Immature natural killer cell (primary cell): ENCODE measurements at regions not wholly inside any gene's neighbourhood (a gene's known extent, or its start where the extent isn't known, plus 50 kb on each side); places are given as distances from the start of the nearest gene placed in this dataset.

Experiments
- DNase-seq, 3 donors: peaks; one replicate each; pipeline ENCODE4 v3.0.0; 2022; ENCODE audit warnings: mixed read lengths in 1 of 3
- H3K27ac Mint-ChIP-seq, 6 donors: one replicate each; pipeline ENCODE4 v1.8.0; 2020; ENCODE audit warnings: mixed read lengths in 6 of 6, mild to moderate bottlenecking in 5 of 6, inconsistent platforms in 4 of 6, moderate library complexity in 3 of 6
- H3K27me3 Mint-ChIP-seq, 3 donors: one replicate each; pipeline ENCODE4 v1.8.0; 2020 to 2021; ENCODE audit warnings: low read depth in 3 of 3, mild to moderate bottlenecking in 3 of 3, mixed read lengths in 3 of 3, moderate library complexity in 3 of 3, inconsistent platforms in 1 of 3
- H3K36me3 Mint-ChIP-seq, 3 donors: one replicate each; pipeline ENCODE4 v1.8.0; 2020; ENCODE audit warnings: mixed read lengths in 3 of 3, inconsistent platforms in 2 of 3, mild to moderate bottlenecking in 2 of 3
- H3K4me1 Mint-ChIP-seq, 2 donors: one replicate each; pipeline ENCODE4 v1.8.0; 2020; ENCODE audit warnings: inconsistent platforms in 2 of 2, mild to moderate bottlenecking in 2 of 2, mixed read lengths in 2 of 2, moderate library complexity in 1 of 2
- H3K4me3 Mint-ChIP-seq, 5 donors: one replicate each; pipeline ENCODE4 v1.8.0; 2020; ENCODE audit warnings: mild to moderate bottlenecking in 5 of 5, mixed read lengths in 5 of 5, inconsistent platforms in 3 of 5, moderate library complexity in 3 of 5
- H3K9me3 Mint-ChIP-seq, 6 donors: one replicate each; pipeline ENCODE4 v1.8.0; 2020; ENCODE audit warnings: mild to moderate bottlenecking in 6 of 6, mixed read lengths in 6 of 6, inconsistent platforms in 4 of 6, moderate library complexity in 3 of 6

DNA sequence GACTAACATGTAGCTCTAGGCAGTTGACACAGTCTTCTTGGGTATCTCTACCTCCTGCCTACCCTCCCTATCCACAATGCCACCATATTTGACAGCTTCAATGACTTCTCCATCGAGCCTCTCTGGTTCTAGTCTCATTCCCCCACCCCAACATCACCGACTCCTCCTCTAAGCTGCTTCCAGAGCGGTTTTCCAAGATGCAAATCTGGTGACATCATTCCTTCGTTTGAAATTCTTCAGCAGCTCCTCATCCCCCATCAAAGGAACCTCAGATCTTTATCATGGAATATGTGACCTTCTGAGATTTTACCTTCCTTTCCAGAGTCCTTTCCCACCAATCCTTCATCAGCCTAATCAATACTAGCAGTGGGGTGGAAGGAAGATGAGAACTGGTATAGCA is 352.4 kb upstream of the RUNX1 start:
- Mint-ChIP-seq H3K4me1 (no peaks in the 10 kb centered on the region), H3K27me3 (peaks cover 0 to 5% (median 5%) of the 10 kb centered on the region in 3 donors), H3K27ac (peak overlapping the region in 1 of 6 donors; percentile 45), H3K36me3 (no peaks in the 10 kb centered on the region), H3K9me3 (no peaks in the 10 kb centered on the region), H3K4me3 (no peak overlapping the region)
- DNase-seq = no peak

DNA sequence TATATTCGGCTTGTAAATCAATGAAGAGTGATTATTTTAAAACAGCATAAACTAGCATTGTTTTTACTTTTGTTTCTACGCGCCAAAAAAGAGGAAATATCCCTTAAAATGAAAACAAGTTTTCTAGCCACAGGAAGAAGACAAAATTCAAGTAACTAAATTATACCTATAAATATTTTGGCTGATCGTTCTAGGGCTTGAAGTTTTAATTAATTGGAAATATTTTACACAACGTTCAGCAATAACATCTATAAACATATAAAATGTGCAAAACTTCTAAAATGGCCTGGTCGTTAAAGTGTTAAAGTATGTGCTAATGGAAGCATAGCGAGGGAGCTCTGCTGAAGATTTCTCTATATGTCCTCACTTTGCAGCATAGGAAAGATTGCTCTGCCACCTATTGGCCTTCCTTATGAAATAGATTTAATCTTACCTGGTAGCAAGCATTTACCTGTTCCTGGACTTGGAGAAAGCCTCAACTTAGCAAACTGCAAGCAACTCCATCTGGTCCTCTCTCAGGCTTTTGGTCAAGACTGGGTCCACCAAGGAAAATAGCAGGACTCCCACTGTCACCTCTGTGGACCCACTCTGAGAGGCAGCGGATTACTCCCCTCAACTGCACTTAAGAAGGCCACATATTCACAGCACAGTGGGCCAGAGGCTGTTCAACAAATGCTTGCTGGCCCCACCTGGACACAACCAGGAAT is 351.3 kb upstream of the RUNX1 start:
- Mint-ChIP-seq H3K27me3 (peaks cover 0 to 10% (median 5%) of the 10 kb centered on the region in 3 donors), H3K4me3 (no peak overlapping the region), H3K27ac (no peak overlapping the region), H3K9me3 (no peaks in the 10 kb centered on the region), H3K4me1 (no peaks in the 10 kb centered on the region), H3K36me3 (no peaks in the 10 kb centered on the region)
- peak; percentile 44 to 60 (median 55) for DNase-seq

GRCh38 chr21:35399706-35400105 is 350.6 kb upstream of the RUNX1 start:
- no peak overlapping the region for H3K27ac Mint-ChIP-seq
- H3K4me3 Mint-ChIP-seq = no peak overlapping the region
- H3K27me3 Mint-ChIP-seq = peaks cover 0 to 5% (median 3%) of the 10 kb centered on the region in 3 donors
- no peak for DNase-seq
- H3K4me1 Mint-ChIP-seq = no peaks in the 10 kb centered on the region
- no peaks in the 10 kb centered on the region for H3K36me3 Mint-ChIP-seq
- H3K9me3 Mint-ChIP-seq = no peaks in the 10 kb centered on the region

GRCh38 chr21:35399002-35399530 is 350.0 kb upstream of the RUNX1 start:
- no peak for DNase-seq
- Mint-ChIP-seq H3K4me3 (no peak overlapping the region), H3K27ac (no peak overlapping the region), H3K36me3 (no peaks in the 10 kb centered on the region), H3K4me1 (no peaks in the 10 kb centered on the region), H3K9me3 (no peaks in the 10 kb centered on the region), H3K27me3 (peaks cover 0 to 5% (median 0%) of the 10 kb centered on the region in 3 donors)

DNA sequence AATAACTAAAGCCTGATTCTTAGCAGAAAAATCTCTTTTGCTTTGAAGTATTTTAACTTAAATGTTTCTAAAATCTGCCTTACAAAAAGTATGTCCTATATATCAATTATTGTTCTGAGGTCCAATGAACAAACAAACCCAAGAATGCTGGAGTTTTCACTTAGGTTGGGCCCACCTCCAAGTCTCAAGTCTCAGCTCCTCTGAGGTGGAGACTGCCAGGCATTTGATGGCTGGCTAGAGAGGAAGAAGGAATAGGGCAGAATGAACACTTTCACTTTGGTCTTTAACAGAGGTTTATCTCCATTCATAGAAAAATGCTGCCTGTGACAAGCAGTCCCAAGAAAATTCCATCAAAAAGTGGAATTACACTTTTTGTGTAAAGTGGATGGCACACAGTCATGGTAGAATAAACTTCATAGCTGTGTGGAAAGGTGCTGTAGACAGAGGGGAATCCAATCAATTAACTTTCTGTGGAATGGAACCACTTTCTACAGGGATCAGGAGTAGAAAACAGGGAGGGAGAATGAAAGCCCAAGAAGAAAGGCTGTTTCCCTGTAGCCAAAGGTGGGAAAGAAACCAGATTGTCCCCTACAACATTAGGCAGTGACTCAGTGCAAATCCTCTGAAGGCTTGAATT is 349.4 kb upstream of the RUNX1 start:
- no peak for DNase-seq
- H3K36me3 Mint-ChIP-seq = no peaks in the 10 kb centered on the region
- H3K4me3 Mint-ChIP-seq = no peak overlapping the region
- H3K9me3 Mint-ChIP-seq = no peaks in the 10 kb centered on the region
- no peaks in the 10 kb centered on the region for H3K4me1 Mint-ChIP-seq
- no peak overlapping the region for H3K27ac Mint-ChIP-seq
- H3K27me3 Mint-ChIP-seq = peaks cover 0 to 7% (median 0%) of the 10 kb centered on the region in 3 donors

DNA sequence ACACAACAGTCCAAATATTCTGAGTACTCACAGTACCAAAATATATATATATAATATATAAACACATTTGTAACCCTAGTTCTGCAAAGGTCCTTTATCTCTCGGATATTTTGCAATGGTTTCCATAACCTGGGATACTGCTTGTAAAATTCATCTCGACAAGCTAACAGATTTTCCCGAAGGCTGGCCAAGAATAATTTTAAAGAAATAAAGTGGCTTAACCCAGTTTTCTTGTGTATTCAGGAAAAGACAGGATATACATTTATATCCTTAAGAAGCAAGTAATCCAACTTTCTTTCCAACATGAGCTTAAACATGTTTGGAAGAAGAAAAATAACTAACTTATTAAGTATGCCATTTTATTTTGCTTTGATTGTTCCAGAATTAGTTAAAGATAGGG is 348.7 kb upstream of the RUNX1 start:
- Mint-ChIP-seq H3K27me3 (peaks cover 0 to 7% (median 0%) of the 10 kb centered on the region in 3 donors), H3K4me3 (no peak overlapping the region), H3K9me3 (no peaks in the 10 kb centered on the region), H3K36me3 (no peaks in the 10 kb centered on the region), H3K4me1 (no peaks in the 10 kb centered on the region), H3K27ac (no peak overlapping the region)
- no peak for DNase-seq

GRCh38 chr21:35396655-35397054 is 347.6 kb upstream of the RUNX1 start:
- DNase-seq = no peak
- no peak overlapping the region for H3K4me3 Mint-ChIP-seq
- peaks cover 0 to 7% (median 0%) of the 10 kb centered on the region in 3 donors for H3K27me3 Mint-ChIP-seq
- no peaks in the 10 kb centered on the region for H3K4me1 Mint-ChIP-seq
- no peaks in the 10 kb centered on the region for H3K36me3 Mint-ChIP-seq
- H3K27ac Mint-ChIP-seq = no peak overlapping the region
- no peaks in the 10 kb centered on the region for H3K9me3 Mint-ChIP-seq

- Mint-ChIP-seq H3K4me3 (no peak overlapping the region), H3K9me3 (no peaks in the 10 kb centered on the region), H3K27ac (no peak overlapping the region), H3K27me3 (peaks cover 0 to 7% (median 0%) of the 10 kb centered on the region in 3 donors), H3K4me1 (no peaks in the 10 kb centered on the region), H3K36me3 (peaks cover 0 to 6% (median 0%) of the 10 kb centered on the region in 3 donors)
- DNase-seq = no peak
These were observed 346.6 kb upstream of the RUNX1 start for GRCh38 chr21:35395728-35396127.

GRCh38 chr21:35394634-35395369 is 345.7 kb upstream of the RUNX1 start:
- no peaks in the 10 kb centered on the region for H3K9me3 Mint-ChIP-seq
- peaks cover 0 to 7% (median 0%) of the 10 kb centered on the region in 3 donors for H3K27me3 Mint-ChIP-seq
- no peaks in the 10 kb centered on the region for H3K4me1 Mint-ChIP-seq
- no peak overlapping the region for H3K4me3 Mint-ChIP-seq
- peak in 2 of 3 donors; percentile 4 to 6 for DNase-seq
- peaks cover 0 to 6% (median 0%) of the 10 kb centered on the region in 3 donors for H3K36me3 Mint-ChIP-seq
- H3K27ac Mint-ChIP-seq = no peak overlapping the region

DNA sequence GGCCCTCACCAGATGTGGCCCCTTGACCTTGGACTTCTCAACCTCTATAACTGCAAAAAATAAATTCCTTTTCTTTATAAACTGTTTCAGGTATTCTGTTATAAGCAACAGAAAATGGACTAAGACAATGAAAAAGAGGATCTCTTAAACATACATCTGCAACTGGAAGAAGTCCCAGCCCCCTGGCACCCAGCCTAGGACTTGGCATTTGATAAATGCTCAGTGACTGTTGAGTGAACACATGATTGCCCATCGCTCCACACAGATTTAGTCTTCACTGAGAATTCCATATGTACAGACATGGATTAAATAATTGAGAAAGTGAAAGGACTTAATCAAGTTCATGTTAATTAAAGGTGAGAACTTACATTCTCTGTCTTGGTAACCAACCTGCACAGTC is 344.9 kb upstream of the RUNX1 start:
- peaks cover 0 to 6% (median 0%) of the 10 kb centered on the region in 3 donors for H3K36me3 Mint-ChIP-seq
- H3K4me1 Mint-ChIP-seq = no peaks in the 10 kb centered on the region
- H3K27ac Mint-ChIP-seq = peak overlapping the region in 1 of 6 donors; percentile 63
- no peak overlapping the region for H3K4me3 Mint-ChIP-seq
- H3K27me3 Mint-ChIP-seq = peaks cover 0 to 7% (median 0%) of the 10 kb centered on the region in 3 donors
- no peak for DNase-seq
- H3K9me3 Mint-ChIP-seq = no peaks in the 10 kb centered on the region

DNA sequence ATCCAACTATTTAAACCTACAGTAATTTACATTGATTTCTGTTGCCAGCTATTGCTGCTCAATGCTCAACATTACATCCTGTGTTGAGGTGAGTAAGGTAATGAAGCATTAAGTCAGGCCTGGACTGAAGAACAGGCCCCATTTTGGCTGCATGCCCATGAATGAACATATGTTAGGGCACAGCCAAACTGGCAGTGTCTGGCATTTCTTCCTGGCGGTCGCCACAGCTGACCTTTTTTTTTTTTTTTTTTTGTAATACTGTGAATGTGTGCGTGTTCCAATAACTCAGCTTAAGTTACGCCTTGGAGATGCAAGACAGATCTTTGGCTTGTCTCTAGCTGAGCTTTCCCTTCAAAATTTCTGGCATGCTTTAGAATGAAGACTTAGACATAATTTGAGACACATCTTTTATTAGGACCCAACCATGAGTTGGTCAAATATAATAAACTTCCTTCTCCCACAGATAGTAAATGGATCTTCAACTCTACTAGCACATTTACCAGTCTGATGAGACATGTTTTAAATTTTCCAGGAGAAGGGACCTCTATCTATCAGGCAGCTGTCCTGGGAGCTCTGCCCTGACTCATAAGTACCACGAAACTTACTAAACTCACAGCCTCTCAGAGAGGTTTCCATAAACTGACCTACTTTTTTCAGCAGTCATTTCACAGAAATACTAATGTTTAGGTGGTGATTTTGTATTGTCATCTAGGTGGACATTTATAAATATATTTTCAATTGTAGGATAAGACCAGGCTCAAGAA is 341.1 kb upstream of the RUNX1 start:
- H3K4me3 Mint-ChIP-seq = no peak overlapping the region

DNA sequence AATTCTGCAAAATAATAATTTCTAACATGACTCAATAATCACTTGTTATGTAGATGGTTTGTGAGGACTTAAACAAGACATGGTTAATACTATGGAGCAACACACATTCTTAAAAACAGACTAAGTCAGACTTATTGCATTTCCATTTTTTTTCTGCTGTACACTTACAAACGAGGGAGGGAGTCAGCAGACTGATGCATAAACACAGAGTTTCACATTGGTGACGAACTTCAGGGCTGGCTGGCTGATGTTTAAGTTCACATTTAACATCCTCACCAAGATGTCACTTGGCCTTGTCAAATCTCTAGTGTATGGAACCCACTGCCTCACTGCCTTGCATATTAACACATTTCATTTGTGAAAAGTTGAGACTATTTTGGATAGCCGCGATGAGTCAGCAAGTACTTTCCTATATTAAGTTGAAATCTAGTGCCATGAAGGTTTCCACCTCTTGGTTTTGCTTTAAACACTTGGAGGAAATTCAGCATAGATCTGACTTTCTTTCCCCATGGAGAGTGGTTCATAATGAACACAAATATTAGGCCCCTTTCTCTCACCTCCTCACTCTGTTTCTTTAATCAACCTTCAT is 337.5 kb upstream of the RUNX1 start:
- H3K9me3 Mint-ChIP-seq = peaks cover 0 to 6% (median 0%) of the 10 kb centered on the region in 6 donors
- DNase-seq = no peak

More for the DNA sequence above, 341.1 kb upstream of the RUNX1 start:
- no peak for DNase-seq
- Mint-ChIP-seq H3K27ac (no peak overlapping the region), H3K36me3 (peaks cover 4 to 12% (median 5%) of the 10 kb centered on the region in 3 donors), H3K4me1 (no peaks in the 10 kb centered on the region), H3K27me3 (peaks cover 0 to 2% (median 0%) of the 10 kb centered on the region in 3 donors), H3K9me3 (peaks cover 0 to 6% (median 0%) of the 10 kb centered on the region in 6 donors)

DNA sequence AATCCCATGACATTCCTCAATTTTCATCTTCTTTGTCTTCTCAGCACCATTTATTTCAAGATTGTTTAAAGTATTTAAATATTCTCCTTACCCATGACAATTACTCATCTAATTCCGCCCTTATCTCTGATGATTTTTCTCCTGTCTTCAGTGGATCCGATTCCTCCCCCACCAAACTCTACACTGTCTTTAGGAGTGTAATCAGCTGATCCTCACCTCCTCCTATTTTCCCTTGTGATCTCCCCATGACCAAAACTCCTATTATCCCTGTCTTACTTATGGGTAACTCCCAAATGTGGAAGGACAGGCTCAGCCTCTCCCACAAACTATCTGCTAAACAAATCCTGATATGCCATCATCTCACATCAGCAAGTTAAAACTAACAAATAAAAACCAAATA is 335.3 kb upstream of the RUNX1 start:
- peaks cover 0 to 6% (median 0%) of the 10 kb centered on the region in 6 donors for H3K9me3 Mint-ChIP-seq
- H3K4me1 Mint-ChIP-seq = no peaks in the 10 kb centered on the region
- no peak for DNase-seq
- no peak overlapping the region for H3K27ac Mint-ChIP-seq
- H3K36me3 Mint-ChIP-seq = peaks cover 4 to 9% (median 5%) of the 10 kb centered on the region in 3 donors
- H3K27me3 Mint-ChIP-seq = peaks cover 0 to 6% (median 2%) of the 10 kb centered on the region in 3 donors
- no peak overlapping the region for H3K4me3 Mint-ChIP-seq

More for the DNA sequence above, 337.5 kb upstream of the RUNX1 start:
- Mint-ChIP-seq H3K27ac (no peak overlapping the region), H3K36me3 (peaks cover 4 to 15% (median 5%) of the 10 kb centered on the region in 3 donors), H3K27me3 (peaks cover 0 to 6% (median 2%) of the 10 kb centered on the region in 3 donors), H3K4me3 (no peak overlapping the region), H3K4me1 (no peaks in the 10 kb centered on the region)
